ENCODE measurements at regions not wholly inside any gene's neighbourhood (a gene's known extent, or its start where the extent isn't known, plus 50 kb on each side); places are given as distances from the start of the nearest gene placed in this dataset.
"Not testable (repeated sequence)": the region's sequence is repeated elsewhere in the genome, so short reads cannot be mapped to it uniquely, and the experiment has no call there.

DNA sequence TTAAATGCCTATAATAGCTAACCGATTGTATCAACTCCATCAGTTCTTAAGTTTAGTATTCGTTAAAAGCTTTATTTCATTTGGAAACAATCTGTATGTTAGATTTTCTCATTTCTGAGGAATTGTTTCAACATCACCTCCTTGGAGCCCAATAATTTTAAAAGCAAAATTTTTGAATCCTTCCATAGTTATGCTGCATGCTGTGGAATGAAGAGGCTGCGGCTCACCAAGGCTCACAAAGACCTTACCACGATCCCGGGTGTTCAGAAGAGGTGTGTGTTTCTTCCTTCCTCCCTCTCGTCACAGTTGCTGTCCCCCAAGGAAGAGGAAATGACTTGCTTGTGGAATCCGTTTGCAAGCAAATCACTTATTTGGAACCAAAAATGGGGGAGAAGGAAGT, 143.8 kb downstream of the FGF1 start:
- no peak for DNase-seq (ENCODE audit: low read depth, low spot score)

DNA sequence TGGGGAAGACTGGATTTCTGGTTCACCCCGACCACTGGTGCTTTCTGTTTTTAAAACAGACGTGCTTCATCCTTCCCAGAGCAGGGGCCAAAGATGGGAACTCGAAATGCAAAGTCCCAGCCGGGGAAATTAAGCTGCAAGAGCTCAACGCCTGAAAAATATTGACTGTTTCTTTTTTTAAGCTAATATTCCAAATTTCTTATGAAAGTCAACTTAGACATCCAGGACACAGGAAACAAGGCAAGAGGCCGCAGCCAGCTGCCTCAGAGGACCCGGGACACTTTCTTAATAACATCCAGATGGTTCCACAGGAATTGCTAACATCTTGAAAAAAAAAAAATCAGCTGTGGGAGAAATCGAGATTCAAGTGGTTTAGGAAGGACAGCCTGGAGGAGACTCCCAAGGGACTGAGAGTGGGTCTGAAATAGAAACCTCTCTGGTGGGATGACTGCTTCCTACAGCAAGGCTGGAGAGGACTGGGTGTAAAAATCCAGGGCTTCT, 144.9 kb downstream of the FGF1 start:
- no peak for DNase-seq (ENCODE audit: low read depth, low spot score)

DNA sequence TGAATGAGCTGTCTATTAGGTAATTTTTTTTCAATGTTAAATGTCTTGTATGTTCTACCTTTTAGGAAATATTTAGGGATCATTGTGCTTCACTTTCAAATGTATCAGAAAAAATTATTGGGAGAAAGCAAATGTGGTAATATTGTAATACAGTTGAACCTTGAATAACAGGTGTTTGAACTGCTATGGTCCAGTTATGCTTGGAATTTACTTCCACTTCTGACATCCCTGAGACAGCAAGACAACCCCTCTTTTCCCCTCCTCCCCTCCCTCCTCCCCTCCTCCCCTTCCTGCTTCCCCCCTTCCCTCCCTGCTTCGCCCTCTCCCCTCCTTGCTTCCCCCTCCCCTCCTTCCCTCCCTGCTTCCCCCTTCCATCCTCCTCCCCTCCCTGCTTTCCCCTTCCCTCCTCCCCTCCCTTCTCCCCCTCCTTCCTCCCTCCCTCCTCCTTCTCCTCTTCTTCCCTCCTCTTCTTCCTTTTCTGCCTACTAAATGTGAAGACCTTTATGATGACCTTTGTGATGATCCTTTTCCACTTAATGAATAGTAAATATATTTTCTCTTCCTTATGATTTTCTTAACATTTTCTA, 146.6 kb downstream of the FGF1 start:
- no peak for DNase-seq (ENCODE audit: low read depth, low spot score)

DNA sequence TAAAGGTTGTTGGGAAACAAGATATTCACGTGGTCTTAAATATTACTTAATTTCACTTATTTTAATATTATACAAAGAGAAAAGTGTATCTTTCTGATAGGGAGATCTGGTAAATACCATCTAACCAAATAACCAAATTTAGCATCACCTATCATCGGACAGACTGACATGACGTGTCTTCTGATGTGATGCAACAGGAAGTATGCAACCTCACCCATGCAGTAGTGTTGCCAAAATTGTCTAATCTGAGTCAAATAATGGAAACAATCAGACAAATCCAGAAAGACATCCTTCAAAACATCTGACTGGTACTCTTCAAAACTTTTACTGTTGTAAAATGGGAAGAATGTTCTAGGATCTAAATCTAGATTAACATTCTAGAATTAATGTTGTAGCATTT, 148.0 kb downstream of the FGF1 start:
- no peak for DNase-seq (ENCODE audit: low read depth, low spot score)

DNA sequence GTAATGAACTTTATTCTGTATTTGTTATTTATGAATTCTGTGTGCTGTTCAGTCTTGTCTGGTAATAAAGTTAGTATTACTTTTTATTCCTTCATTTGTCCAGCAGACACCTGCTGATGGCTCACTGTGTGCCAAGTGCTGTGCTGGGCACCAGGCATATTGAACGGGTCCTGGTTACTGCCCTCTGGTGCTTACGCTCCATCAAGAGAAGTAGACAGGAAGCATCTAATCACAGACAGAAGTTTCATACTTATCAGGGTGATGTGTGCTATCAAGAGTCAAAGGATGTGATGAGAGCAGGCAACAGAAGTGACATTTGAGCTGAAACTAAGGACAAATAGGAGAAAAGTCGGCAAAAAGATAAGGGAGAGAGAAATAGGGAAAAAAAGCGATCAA, 153.1 kb downstream of the FGF1 start:
- DNase-seq (ENCODE audit: low read depth, low spot score), result no peak

DNA sequence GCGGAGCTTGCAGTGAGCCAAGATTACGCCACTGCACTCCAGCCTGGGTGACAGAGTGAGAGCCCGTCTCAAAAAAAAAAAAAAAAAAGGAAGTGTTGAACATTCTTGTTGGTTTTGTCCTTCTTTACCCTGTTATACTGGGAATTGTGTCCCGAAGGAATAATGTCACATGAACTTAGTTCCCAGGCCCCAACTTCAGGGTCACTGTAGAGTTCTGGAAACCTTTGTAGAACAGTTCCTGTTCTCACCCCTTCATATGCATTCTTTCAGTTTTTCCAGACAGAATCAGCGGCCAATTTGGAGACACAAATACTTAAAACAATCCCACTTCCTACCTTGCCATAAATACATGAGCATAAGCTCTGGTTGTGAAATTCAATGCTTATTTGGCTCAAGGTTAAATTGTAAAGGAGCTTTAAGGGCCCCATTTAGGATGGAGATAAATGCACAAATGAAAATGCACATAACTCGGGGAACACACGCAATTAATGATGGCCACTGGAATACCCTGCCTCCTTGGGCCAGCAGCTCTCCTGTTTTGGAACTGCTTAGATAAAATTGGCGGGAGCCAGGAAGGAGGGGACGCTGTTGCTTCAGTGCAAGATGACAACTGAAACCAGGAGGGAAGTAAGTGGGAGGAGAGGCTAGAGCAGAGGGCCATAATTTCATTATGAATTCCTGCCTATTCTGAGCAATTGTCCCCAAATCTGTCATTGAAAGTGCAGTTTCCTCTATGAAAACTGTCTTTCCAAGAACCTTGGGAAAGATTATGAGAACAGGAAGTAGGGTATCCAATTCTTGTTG, 153.7 kb downstream of the FGF1 start:
- DNase-seq (ENCODE audit: low read depth, low spot score), result no peak

DNA sequence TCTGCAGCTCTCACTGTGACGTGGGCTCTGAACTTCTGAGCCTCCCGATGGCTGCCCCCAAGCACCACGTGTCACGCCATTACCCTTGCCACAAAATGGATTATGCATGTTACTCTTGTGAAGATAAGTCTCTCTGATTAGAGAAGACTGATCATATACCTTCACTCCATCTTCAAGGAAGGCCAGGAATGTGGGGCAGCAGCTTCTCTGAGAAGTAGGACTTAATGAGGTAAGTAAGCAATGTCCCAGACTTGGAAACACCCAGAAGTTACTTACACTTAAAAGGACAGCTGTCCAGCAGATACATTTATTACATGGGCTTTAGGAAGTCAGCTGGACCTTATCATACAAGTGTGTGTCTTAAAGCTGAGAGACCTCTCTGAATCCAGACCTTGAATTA, 155.0 kb downstream of the FGF1 start:
- DNase-seq (ENCODE audit: low read depth, low spot score), result no peak

DNA sequence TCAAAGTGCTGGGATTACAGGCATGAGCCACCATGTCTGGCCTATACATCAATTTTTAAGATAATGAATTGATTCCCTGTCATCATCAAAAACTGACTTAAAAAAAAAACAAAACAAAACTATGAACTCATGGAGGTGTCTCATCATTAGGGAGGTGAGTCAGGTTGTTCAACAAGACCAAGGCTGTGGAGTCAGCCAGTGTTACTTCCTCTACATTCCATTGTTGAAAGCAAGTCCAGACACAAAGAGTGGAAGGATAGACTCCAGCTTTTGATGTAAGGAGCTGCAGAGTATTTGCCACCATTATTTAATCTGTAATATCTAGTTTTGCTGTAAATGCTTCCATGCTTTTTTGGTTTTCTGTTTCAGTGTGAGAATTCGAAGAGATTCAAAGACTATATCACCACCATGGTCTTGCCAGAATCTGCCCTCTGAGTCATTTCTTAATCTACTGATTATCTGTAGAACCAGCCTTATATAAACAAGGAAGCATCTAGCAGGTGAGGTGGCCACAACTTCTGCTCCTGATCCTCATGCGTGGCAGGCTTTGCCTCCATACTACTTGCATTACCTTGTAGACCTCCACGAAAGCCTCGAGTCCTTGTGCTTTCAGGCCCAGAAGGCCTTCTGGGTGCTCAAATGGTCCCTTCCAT, 156.1 kb downstream of the FGF1 start:
- peak; percentile 66 for DNase-seq (ENCODE audit: low read depth, low spot score)

DNA sequence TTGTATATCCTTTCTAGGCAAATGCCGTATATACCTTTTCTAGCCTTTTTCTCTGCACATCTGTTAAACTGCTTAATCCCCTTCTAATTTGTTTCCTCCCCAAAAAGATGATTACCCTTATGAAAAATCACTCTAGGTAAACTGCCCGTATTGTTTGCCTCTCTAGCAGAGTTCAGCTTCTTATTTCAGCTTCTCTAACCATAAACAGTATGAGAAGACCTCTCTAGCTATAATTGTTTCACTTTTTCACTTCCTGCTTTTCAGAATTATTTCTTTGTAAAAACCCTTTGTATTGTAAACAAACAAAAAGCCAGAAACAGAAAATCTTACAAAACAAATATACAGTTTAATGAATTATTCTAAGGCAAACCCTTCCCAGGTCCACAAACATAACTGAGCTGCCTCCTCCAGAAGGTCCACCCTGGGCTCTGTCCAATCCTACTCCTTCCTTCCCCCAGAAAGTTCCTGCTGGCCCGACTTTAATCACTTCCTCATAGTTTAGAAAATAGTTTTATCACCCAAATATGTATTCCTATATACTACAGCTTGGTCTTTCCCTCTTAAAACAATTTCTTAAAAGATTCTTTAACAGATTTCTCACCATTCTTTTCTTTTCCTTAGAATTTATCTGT, 158.1 kb downstream of the FGF1 start:
- DNase-seq (ENCODE audit: low read depth, low spot score), result no peak

DNA sequence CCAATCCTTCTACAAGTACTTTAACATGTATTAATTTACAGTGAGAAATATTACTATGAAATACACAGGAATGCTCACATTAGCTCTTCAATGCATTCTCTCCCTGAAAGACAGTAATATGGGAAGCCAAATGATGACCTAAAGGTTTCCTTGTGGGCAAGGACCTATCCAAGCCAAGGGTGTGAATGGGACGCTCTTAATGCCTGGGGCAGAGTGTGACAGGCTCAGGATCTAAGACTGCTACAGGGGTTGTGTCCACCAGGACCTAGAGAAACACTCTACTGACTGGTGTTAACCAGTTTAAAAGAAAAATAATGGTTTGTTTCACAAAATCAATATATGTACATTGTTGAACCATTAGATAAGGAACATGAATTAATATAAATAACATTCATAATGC, 158.7 kb downstream of the FGF1 start:
- no peak for DNase-seq (ENCODE audit: low read depth, low spot score)

DNA sequence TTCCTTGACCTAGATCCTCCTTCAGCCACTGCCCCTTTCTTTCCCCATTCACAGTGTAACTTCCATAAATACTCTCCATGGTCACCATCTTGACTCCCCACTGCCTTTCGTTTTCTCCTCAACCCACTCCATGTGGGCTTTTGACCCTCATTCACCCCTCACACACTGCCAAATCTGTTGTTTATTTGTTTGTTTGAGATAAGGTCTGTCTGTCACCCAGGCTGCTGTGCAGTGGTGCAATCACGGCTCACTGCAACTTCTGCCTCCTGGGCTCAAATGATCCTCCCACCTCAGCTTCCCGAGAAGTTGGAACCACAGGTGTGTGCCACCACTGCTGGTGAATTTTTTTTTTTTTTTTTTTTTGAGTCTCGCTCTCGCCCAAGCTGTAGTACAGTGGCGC, 162.9 kb downstream of the FGF1 start:
- DNase-seq (ENCODE audit: low read depth, low spot score), result no peak

DNA sequence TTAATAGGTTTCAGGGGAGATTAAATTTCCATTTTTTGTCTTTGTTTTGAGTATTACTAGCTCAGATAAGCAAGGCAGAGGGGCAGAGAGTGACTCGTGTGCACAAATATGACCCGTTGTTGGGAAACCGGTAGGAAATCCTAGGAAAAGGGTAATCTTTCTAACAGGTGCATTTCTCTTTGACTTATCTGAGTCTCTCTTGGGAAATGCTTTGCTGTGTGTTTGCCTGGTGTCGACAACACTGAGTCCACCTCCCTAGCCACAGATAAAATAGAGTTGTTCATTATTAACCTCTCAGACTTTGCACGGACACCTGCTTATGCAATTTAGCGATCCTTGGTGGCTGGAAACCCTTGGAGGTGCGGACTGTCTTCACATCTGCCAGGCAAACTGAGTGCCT, 164.2 kb downstream of the FGF1 start:
- DNase-seq (ENCODE audit: low read depth, low spot score), result no peak

DNA sequence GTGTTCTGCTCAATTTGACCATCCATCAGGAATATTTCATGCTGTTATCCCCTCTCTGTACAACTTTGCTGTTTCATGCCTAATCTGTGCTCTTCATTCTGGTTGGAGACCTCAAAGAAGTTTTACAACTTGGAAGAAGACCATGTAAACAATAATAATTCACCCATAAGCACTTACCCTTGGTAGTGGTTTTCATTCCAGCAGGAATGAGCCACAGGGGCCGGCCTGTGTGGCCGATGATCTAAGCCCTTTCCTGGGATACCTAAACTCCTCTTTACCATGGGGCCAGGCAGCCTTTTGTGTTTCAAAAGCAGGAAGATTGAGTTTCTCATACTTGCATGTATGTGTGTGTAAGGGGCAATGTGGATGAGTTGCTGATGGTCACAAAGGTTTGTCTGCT, 165.0 kb downstream of the FGF1 start:
- DNase-seq (ENCODE audit: low read depth, low spot score), result no peak

DNA sequence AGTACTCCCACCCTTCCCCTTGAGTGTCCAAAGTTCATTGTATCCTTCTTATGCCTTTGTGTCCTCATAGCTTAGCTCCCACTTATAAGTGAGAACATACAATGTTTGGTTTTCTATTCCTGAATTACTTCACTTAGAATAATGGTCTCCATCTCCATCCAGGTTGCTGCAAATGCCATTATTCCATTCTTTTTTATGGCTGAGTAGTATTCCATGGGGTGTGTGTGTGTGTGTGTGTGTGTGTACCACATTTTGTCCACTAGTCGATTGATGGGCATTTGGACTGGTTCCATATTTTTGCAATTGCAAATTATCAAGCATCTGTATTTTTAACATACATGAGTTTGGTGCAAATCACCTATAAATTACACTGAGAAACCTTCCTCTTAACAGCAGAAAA, 166.0 kb downstream of the FGF1 start:
- DNase-seq (ENCODE audit: low read depth, low spot score), result not testable (repeated sequence)

DNA sequence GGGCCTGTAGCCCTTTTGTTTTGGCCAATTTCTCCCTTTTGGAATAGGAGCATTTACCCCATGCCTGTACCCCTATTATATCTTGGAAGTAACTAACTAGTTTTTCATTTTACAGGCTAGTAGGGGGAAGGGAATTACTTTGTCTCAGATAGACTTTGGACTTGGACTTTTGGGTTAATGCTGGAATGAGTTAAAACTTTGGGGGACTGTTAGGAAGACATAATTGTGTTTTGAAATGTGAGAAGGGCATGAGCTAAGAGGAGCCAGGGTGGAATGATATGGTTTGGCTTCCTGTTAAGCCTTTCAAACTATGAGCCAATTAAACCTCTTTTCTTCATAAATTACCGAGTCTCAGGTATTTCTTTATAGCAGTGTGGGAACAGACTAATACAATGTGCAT, 168.1 kb downstream of the FGF1 start:
- no peak for DNase-seq (ENCODE audit: low read depth, low spot score)

DNA sequence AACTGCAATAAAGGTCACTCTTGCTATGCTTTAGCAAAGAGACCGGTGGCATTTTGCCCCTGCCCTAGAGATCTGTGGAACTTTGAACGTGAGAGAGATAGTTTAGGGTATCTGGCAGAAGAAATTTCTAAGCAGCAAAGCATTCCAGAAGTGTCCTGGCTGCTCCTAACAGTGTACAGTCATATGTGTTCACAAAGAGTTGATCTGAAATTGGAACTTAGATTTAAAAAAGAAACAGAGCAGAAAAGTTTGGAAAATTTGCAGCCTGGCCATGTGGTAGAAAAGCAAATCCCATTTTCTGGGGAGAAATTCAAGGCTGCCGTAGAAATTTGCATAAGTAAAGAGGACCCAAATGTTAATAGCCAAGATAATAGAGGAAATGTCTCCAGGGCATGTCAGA, 169.2 kb downstream of the FGF1 start:
- no peak for DNase-seq (ENCODE audit: low read depth, low spot score)

DNA sequence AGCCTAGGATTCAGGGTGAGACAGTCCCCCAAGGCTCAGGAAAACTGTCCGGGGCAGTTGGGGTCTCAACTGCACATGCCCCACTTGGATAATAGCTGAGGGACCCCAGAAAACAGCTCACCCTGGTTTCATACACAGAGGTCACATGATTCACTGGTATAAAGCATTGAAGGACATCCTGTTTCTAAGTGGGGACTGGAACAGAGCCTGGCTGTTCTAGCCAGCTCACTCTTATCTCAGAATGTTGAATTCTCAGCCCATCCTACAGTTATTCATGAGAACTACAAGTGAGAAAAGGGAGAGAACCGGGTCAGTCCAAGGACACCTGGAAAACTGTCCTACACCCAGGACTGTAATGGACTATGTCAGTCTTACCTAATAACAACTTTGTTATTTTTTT, 170.9 kb downstream of the FGF1 start:
- DNase-seq (ENCODE audit: low read depth, low spot score), result no peak

DNA sequence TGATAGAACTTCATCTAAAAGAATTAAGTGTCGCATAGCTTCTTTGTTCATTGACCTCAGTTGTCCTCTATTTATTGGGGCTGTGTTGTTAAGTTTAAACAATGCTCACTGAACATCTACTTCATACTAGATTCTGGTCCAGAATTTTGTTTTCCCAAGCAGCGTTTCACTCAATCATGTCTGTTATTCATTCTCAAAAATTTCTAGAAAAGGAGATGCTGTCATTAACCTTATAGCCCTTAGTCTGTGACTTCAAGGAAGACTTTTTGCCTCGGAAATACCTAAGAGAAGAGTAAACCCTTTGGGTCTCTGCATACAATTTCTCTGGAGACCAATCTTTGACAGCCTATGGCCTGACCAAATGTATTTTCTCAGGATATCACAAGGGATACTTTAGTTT, 171.7 kb downstream of the FGF1 start:
- no peak for DNase-seq (ENCODE audit: low read depth, low spot score)

DNA sequence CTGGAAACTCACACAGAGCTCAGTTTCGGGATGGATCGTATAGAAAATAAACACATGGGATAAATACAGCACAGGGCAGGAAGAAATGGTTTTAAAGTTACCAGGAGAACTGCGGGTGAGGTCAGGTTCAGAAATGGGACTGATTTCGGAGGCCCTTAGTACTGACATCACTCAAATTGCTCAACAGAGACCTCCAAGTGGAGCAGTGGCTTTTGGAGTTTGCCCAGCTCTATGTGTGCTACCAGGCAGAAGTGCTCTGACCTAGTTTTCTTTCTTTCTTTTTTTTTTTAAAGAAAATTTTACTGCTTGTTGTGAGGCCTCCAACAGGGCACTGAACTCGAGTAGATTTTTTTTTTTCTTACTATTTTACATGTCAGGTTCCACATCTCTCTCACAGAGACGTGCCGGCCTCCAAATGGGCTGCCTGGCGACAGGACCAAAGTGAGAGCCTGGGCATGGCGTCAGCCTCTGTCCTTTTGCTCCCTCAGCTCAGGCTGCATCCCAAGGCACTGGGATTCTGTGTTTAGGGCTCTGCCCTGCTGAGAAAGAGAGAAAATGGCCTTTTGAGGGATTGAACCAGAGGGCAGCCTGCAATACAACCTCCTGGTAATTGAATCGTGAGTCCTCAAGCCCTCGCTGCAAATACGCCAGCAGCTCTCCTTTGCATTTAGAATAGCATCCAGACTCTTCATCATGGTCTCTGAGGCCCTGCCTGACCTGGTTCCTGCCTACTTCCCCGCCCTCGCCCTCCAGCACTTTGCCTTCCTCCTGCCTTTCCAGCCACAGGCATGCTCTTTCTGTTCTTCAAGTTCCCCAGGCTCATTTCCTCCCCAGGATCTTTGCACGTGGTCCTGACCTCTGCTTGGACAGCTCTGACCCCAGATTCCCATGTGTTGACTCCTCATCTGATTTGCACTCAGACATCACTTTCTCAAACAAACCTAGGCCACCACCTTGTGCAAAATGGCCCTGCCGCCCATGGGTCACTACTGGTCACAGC, 173.5 kb downstream of the FGF1 start:
- DNase-seq (ENCODE audit: low read depth, low spot score), result no peak

DNA sequence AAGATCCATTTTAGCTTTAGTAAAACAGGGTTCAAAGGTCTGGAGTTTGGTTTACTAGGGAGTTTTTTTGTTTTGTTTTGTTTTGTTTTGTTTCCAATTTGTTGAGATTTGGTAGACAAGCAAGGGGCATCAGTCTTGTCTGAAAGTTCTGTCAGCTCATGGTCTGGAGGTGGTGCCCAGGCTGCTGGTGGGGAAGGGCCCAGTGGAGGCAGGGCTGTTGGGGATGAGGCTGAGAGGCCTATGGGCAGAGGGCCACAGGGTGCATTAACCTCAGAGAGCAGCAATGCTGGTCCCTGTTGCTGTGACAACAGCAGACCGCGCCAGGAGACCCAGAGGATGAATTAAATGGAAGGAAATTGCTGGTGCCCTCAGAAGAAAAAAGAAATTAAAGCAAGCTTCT, 174.5 kb downstream of the FGF1 start:
- no peak for DNase-seq (ENCODE audit: low read depth, low spot score)

DNA sequence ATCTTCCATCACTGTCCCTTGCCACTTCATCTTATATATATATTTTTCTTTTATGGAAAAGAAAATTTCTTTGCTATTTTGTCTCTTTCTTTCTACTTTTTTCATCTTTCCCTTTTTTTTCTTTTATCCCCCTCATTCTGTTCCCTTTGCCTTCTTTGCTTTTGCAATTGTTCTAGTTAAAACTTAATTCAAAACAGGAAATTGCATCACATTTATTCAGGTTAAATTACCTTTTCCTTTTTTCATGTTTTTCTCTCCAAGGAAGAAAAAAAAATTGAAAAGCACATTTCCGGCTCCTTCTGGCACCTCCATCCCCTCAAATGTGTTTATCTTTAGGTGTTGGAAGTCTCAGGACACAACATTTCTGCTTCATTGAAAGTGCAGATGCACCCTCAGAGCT, 176.9 kb downstream of the FGF1 start:
- no peak for DNase-seq (ENCODE audit: low read depth, low spot score)
